ENCODE measurements at regions not wholly inside any gene's neighbourhood (a gene's known extent, or its start where the extent isn't known, plus 50 kb on each side); places are given as distances from the start of the nearest gene placed in this dataset.

- no peak overlapping the region for H3K9ac ChIP-seq (ENCODE audit: low read length)
These were observed 257.2 kb downstream of the NFKBIZ start for GRCh38 chr3:102106416-102107097.

GRCh38 chr3:102112704-102113230, 263.5 kb downstream of the NFKBIZ start:
- no peaks in the 10 kb centered on the region for H3K9me2 ChIP-seq (ENCODE audit: insufficient read depth, low read length)
- H4K20me1 ChIP-seq (ENCODE audit: insufficient read depth), result no peaks in the 10 kb centered on the region
- no peak overlapping the region for H2AFZ ChIP-seq (ENCODE audit: low read depth, low read length)
- no peaks in the 10 kb centered on the region for H3K27me3 ChIP-seq (ENCODE audit: insufficient read depth, low read depth, low read length)
- no peak overlapping the region for H3K9ac ChIP-seq (ENCODE audit: low read length)
- peaks cover 2% of the 10 kb centered on the region for H3K9me3 ChIP-seq (ENCODE audit: low read length)
- H3F3A ChIP-seq (ENCODE audit: insufficient read depth, low read length, poor library complexity, severe bottlenecking), result no peaks in the 10 kb centered on the region
- no peaks in the 10 kb centered on the region for H3K36me3 ChIP-seq (ENCODE audit: insufficient read depth, low read length)
- no peak overlapping the region for H3K27ac ChIP-seq (ENCODE audit: low read length)
- H3K4me3 ChIP-seq (ENCODE audit: low read length), result no peak overlapping the region
- no peak overlapping the region for H3K4me2 ChIP-seq (ENCODE audit: low read length)
- H3K79me2 ChIP-seq (replicated peaks; ENCODE audit: insufficient read depth, low read length), result no peaks in the 10 kb centered on the region
- TF ChIP-seq CTCF (IDR thresholded peaks at IDR 0.05; ENCODE audit: poor library complexity, severe bottlenecking) (no peak), TAF1 (IDR thresholded peaks at IDR 0.05; ENCODE audit: low read depth) (no peak), EZH2 (IDR thresholded peaks at IDR 0.05; ENCODE audit: borderline replicate concordance, insufficient read depth, low read length, poor library complexity, severe bottlenecking) (no peak), RAD21 (conservative IDR thresholded peaks at IDR 0.05) (no peak), EP300 (conservative IDR thresholded peaks at IDR 0.05; ENCODE audit: poor library complexity, severe bottlenecking) (no peak), MXI1 (conservative IDR thresholded peaks at IDR 0.05; ENCODE audit: poor library complexity, severe bottlenecking) (no peak), POLR2AphosphoS5 (IDR thresholded peaks at IDR 0.05) (no peak)

More at GRCh38 chr3:102106416-102107097, 257.2 kb downstream of the NFKBIZ start:
- Histone ChIP-seq H3K9me2 (ENCODE audit: insufficient read depth, low read length) (no peaks in the 10 kb centered on the region), H4K20me1 (ENCODE audit: insufficient read depth) (no peaks in the 10 kb centered on the region), H3K27me3 (ENCODE audit: insufficient read depth, low read depth, low read length) (no peaks in the 10 kb centered on the region), H3K4me3 (ENCODE audit: low read length) (no peak overlapping the region), H2AFZ (ENCODE audit: low read depth, low read length) (no peak overlapping the region), H3K36me3 (ENCODE audit: insufficient read depth, low read length) (no peaks in the 10 kb centered on the region), H3K4me2 (ENCODE audit: low read length) (no peak overlapping the region), H3K79me2 (replicated peaks; ENCODE audit: insufficient read depth, low read length) (no peaks in the 10 kb centered on the region), H3K27ac (ENCODE audit: low read length) (no peak overlapping the region), H3K9me3 (ENCODE audit: low read length) (peaks cover 6% of the 10 kb centered on the region), H3F3A (ENCODE audit: insufficient read depth, low read length, poor library complexity, severe bottlenecking) (no peaks in the 10 kb centered on the region)
- no peak for TF ChIP-seq CTCF (IDR thresholded peaks at IDR 0.05; ENCODE audit: poor library complexity, severe bottlenecking)
- no peak for TF ChIP-seq EP300 (conservative IDR thresholded peaks at IDR 0.05; ENCODE audit: poor library complexity, severe bottlenecking)
- no peak for TF ChIP-seq MXI1 (conservative IDR thresholded peaks at IDR 0.05; ENCODE audit: poor library complexity, severe bottlenecking)
- no peak for TF ChIP-seq REST (IDR thresholded peaks at IDR 0.05; ENCODE audit: borderline replicate concordance)
- no peak for TF ChIP-seq RAD21 (conservative IDR thresholded peaks at IDR 0.05)
- no peak for TF ChIP-seq POLR2AphosphoS5 (IDR thresholded peaks at IDR 0.05)
- no peak for TF ChIP-seq EZH2 (IDR thresholded peaks at IDR 0.05; ENCODE audit: borderline replicate concordance, insufficient read depth, low read length, poor library complexity, severe bottlenecking)
- TF ChIP-seq TAF1 (IDR thresholded peaks at IDR 0.05; ENCODE audit: low read depth), result no peak
- TF ChIP-seq SMC3 (conservative IDR thresholded peaks at IDR 0.05; ENCODE audit: poor library complexity), result no peak
